GM20431 (cell line): ENCODE measurements at regions not wholly inside any gene's neighbourhood (a gene's known extent, or its start where the extent isn't known, plus 50 kb on each side); places are given as distances from the start of the nearest gene placed in this dataset.

Source experiments
- in situ Hi-C: fragments of 300-500 bp; cut with MseI, MboI; formaldehyde crosslinking; loops from one replicate; pipeline ENCODE4 v1.15.0; 2020; ENCODE audit warnings: low sequenced_read_pairs; ENCODE audit not compliant: unreplicated experiment

- in situ Hi-C loops: no loop called here
These were observed 194.6 kb upstream of the ARID1B start for GRCh38 chr6:156582509-156582992.

DNA sequence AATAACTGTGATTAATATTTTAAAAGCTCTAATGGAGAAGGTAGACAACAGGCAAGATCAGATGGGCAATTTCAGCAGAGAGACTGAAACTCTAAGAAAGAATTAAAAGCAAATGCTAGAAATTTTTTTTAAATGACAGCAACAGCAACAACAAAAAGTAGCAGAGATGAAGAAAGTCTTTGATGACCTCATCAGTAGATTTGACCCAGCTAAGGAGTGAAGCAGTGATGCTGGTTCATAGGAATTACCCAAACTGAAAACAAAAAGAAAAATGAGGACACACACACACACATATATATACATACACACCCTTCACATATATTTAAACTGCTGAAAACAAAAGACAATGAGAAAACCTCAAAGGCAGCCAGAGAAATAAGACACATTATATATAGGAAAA, 197.6 kb upstream of the ARID1B start:
- in situ Hi-C loops: no loop called here

GRCh38 chr6:156577749-156578148, 199.4 kb upstream of the ARID1B start:
- in situ Hi-C loops: no loop called here

- in situ Hi-C loops: no loop called here
These were observed 201.8 kb upstream of the ARID1B start for GRCh38 chr6:156575361-156575760.

DNA sequence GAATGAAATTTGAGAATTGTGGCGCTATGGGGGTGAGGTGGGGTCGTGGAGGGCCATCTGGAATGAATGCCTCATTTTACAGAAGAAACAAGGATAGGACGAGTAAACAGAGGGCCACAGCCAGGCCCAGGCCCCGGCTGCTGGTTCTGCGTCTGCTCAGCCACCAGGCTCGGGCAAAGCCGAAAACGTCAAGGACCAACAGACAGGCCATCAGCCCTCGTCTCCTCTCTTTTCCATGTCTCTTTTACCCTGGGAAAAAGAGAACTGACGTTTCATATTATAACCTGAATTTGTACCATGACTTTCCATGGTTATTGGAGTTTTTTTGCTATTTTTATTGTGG, 212.4 kb upstream of the ARID1B start:
- in situ Hi-C loops: loop anchor here (25.0 kb wide), 3 partner anchors 198 to 698 kb away; no protein-coding TSS in a partner anchor

GRCh38 chr6:156564127-156564806, 212.9 kb upstream of the ARID1B start:
- in situ Hi-C loops: loop anchor here (25.0 kb wide), 3 partner anchors 198 to 698 kb away; no protein-coding TSS in a partner anchor

- in situ Hi-C loops: loop anchor here (25.0 kb wide), 3 partner anchors 199 to 699 kb away; no protein-coding TSS in a partner anchor
These were observed 213.5 kb upstream of the ARID1B start for GRCh38 chr6:156563714-156564113.

- in situ Hi-C loops: loop anchor here (25.0 kb wide), 3 partner anchors 200 to 700 kb away; no protein-coding TSS in a partner anchor
These were observed 214.5 kb upstream of the ARID1B start for GRCh38 chr6:156562636-156563035.

GRCh38 chr6:156562019-156562418, 215.2 kb upstream of the ARID1B start:
- in situ Hi-C loops: loop anchor here (25.0 kb wide), 3 partner anchors 200 to 700 kb away; no protein-coding TSS in a partner anchor

GRCh38 chr6:156560476-156560875, 216.7 kb upstream of the ARID1B start:
- in situ Hi-C loops: loop anchor here (25.0 kb wide), 3 partner anchors 202 to 702 kb away; no protein-coding TSS in a partner anchor

DNA sequence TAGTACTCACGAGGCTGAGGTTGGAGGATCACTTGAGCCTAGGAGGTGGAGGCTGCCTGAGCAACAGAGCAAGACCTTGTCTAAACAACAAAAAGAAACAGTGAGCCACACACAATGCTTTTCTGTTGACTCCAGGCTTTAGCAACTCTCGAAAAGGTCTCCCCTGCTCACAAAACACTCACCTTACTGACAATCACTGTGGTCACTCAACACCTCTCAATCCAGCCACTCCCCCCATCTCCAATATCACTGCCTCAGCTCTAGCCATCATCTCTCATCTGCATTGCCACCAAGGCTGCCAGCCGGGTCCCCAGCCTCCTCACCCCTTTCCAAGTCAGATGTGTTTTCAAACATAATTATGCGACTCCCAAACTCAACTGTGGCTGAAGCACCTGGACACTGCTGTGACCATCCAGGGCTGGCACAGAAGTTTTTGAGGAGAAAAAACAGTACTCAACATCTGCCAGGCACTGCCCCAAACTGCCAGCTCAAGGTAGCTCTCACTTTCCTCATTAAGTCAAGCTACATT, 218.0 kb upstream of the ARID1B start:
- in situ Hi-C loops: loop anchor here (25.0 kb wide), 3 partner anchors 203 to 703 kb away; no protein-coding TSS in a partner anchor

DNA sequence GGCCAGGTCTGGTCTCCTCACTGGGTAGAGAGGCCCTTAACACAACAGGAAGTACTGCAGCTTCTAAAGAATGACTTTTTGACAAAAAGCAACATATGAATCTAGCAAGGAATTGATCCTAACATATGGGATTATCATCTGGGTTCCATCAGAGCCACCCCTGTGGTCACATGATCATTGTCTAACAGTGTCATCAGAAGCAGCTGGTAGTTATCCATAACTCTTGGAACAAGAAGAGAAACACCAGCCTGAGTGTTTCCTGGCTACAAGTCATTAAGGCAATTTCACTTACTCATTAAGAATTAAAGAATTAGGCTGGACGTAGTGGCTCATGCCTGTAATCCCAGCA, 219.3 kb upstream of the ARID1B start:
- in situ Hi-C loops: loop anchor here (25.0 kb wide), 3 partner anchors 204 to 704 kb away; no protein-coding TSS in a partner anchor

- in situ Hi-C loops: loop anchor here (25.0 kb wide), 3 partner anchors 205 to 705 kb away; no protein-coding TSS in a partner anchor
These were observed 219.8 kb upstream of the ARID1B start for GRCh38 chr6:156557251-156557910.

- in situ Hi-C loops: loop anchor here (25.0 kb wide), 3 partner anchors 205 to 705 kb away; no protein-coding TSS in a partner anchor
These were observed 220.4 kb upstream of the ARID1B start for GRCh38 chr6:156556811-156557210.

GRCh38 chr6:156555116-156555515, 222.1 kb upstream of the ARID1B start:
- in situ Hi-C loops: loop anchor here (25.0 kb wide), 3 partner anchors 207 to 707 kb away; no protein-coding TSS in a partner anchor

GRCh38 chr6:156554160-156554559, 223.0 kb upstream of the ARID1B start:
- in situ Hi-C loops: loop anchor here (25.0 kb wide), 3 partner anchors 208 to 708 kb away; no protein-coding TSS in a partner anchor

GRCh38 chr6:156552849-156553248, 224.3 kb upstream of the ARID1B start:
- in situ Hi-C loops: loop anchor here (25.0 kb wide), 3 partner anchors 209 to 709 kb away; no protein-coding TSS in a partner anchor

- in situ Hi-C loops: loop anchor here (25.0 kb wide), 3 partner anchors 211 to 711 kb away; no protein-coding TSS in a partner anchor
These were observed 226.2 kb upstream of the ARID1B start for GRCh38 chr6:156550949-156551348.

GRCh38 chr6:156545931-156546330, 231.2 kb upstream of the ARID1B start:
- in situ Hi-C loops: no loop called here

- in situ Hi-C loops: no loop called here
These were observed 232.2 kb upstream of the ARID1B start for GRCh38 chr6:156545021-156545420.
